Gastroesophageal sphincter (tissue), 3 donors: ENCODE measurements at regions not wholly inside any gene's neighbourhood (a gene's known extent, or its start where the extent isn't known, plus 50 kb on each side); places are given as distances from the start of the nearest gene placed in this dataset.

Experiments used
- EP300 ChIP-seq: sonication (generic); formaldehyde crosslinking; IDR thresholded peaks from one replicate; pipeline ENCODE4 v1.6.1; 2017; ENCODE audit warnings: antibody characterized with exemption, mild to moderate bottlenecking
- POLR2A ChIP-seq, 2 donors: fragments of 450-650 bp; IDR thresholded peaks; one replicate each; pipeline ENCODE4 v1.6.1; 2017; ENCODE audit warnings: antibody characterized with exemption in 2 of 2, mild to moderate bottlenecking in 2 of 2, moderate library complexity in 1 of 2
- POLR2AphosphoS5 ChIP-seq: sonication (generic); formaldehyde crosslinking; IDR thresholded peaks from one replicate; pipeline ENCODE4 v1.6.1; 2017; ENCODE audit warnings: antibody characterized with exemption
- TF ChIP-seq, protein P1 (sequence below), 4 experiments: fragments of 200-600 bp in 2 of 4; fragments of 450-650 bp in 2 of 4; sonication (generic) in 1 of 4; IDR thresholded peaks; one replicate each; pipeline ENCODE4 v1.5.1; 2017 to 2019; ENCODE audit warnings: antibody characterized with exemption in 4 of 4, mild to moderate bottlenecking in 2 of 4, moderate library complexity in 2 of 4

DNA sequence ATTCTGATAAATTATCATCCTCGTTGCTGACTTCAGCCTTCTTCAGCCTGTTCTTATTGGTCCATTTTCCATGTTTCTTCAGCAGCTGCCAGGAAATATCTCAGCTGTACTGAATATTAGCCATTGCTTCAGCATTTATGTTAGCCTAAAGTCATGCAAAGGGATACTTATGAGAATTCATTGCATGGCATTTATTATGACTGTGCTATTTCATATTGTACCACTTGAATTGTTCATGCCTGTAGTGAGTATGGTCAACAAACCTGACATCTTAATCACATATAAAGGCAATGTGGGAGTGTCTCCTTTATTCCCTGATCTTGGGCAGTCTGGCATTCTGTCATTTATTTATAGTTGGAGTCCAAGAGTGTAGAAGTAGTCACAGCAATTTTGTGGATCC lies 193.4 kb upstream of the SLC35B3 start:
- TF ChIP-seq, protein P1, sequence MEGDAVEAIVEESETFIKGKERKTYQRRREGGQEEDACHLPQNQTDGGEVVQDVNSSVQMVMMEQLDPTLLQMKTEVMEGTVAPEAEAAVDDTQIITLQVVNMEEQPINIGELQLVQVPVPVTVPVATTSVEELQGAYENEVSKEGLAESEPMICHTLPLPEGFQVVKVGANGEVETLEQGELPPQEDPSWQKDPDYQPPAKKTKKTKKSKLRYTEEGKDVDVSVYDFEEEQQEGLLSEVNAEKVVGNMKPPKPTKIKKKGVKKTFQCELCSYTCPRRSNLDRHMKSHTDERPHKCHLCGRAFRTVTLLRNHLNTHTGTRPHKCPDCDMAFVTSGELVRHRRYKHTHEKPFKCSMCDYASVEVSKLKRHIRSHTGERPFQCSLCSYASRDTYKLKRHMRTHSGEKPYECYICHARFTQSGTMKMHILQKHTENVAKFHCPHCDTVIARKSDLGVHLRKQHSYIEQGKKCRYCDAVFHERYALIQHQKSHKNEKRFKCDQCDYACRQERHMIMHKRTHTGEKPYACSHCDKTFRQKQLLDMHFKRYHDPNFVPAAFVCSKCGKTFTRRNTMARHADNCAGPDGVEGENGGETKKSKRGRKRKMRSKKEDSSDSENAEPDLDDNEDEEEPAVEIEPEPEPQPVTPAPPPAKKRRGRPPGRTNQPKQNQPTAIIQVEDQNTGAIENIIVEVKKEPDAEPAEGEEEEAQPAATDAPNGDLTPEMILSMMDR (IDR thresholded peaks at IDR 0.05), result no peak
- TF ChIP-seq EP300 (no peak), POLR2A (IDR thresholded peaks at IDR 0.05) (no peak), POLR2AphosphoS5 (no peak)
